GM10248 (cell line): ENCODE measurements at regions not wholly inside any gene's neighbourhood (a gene's known extent, or its start where the extent isn't known, plus 50 kb on each side); places are given as distances from the start of the nearest gene placed in this dataset.
A peak's percentile ranks its signal among the peaks of the same experiment; 100 is the strongest.

ENCODE experiments used
- CTCF ChIA-PET: fragments of 300-600 bp; sonication (Branson Sonifier 250); formaldehyde crosslinking; extraction: SDS; loops from one replicate; lab custom pipeline; 2021; ENCODE audit warnings: antibody characterized with exemption; lab: Yijun Ruan, JAX
- POLR2A ChIA-PET: fragments of 350-650 bp; sonication (Branson Sonifier 250); formaldehyde crosslinking; extraction: SDS; loops from one replicate; lab custom pipeline; 2020; ENCODE audit warnings: antibody characterized with exemption; lab: Yijun Ruan, JAX
- DNase-seq: peaks from one replicate; pipeline ENCODE4 v3.0.0; 2012; ENCODE audit errors: extremely low spot score
- TF ChIP-seq, protein P1 (sequence below): IDR thresholded peaks from 2 replicates; pipeline ENCODE4 v1.5.1; 2012; ENCODE audit warnings: mild to moderate bottlenecking, low read depth; ENCODE audit errors: extremely low read depth, missing control alignments, control extremely low read depth

DNA sequence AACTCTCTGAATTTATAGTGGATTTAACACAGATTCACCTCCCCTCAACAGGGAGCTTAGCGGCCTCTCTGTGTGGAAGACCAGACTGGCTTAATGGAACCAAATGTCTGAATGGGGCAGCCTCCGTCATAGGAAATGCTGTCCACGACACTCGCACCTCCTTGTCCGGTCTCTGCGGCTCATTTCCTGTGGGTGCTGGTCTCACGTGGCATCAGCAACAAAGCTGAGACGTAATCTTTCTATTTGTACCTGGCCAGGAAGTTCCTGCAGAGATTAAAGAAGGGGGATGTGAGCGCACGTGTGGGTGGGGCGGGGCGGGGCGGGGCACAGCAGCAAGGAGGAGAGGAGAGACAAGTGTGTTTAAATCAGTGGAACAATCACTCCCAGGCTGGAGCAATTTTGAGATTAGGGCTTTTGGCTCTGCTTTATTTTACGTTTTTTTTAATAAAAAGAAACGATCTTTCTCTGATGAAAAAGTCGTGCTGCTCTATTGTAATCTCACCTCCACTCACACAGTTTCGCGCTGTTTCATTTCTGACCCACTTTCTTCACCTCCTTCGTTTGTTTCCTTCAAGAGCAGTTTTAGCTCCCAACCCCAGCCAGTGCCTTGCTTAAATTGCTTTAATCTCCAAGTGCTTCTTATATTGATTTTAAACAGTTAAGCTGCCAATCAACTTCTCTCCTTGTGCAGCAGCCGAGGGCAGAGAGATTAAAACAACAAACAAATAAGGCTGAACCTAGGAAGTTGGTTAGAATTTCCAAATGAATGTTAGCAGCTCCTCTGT, 132.2 kb upstream of the ASTN2 start:
- CTCF ChIA-PET: interaction anchor here (1.1 to 1.9 kb wide), 2 partner anchors 9 to 33 kb away, joined by 3 to 5 read pairs; no protein-coding TSS in a partner anchor
- POLR2A ChIA-PET: no interaction called here
- peak; percentile 12 for DNase-seq
- TF ChIP-seq, protein P1, sequence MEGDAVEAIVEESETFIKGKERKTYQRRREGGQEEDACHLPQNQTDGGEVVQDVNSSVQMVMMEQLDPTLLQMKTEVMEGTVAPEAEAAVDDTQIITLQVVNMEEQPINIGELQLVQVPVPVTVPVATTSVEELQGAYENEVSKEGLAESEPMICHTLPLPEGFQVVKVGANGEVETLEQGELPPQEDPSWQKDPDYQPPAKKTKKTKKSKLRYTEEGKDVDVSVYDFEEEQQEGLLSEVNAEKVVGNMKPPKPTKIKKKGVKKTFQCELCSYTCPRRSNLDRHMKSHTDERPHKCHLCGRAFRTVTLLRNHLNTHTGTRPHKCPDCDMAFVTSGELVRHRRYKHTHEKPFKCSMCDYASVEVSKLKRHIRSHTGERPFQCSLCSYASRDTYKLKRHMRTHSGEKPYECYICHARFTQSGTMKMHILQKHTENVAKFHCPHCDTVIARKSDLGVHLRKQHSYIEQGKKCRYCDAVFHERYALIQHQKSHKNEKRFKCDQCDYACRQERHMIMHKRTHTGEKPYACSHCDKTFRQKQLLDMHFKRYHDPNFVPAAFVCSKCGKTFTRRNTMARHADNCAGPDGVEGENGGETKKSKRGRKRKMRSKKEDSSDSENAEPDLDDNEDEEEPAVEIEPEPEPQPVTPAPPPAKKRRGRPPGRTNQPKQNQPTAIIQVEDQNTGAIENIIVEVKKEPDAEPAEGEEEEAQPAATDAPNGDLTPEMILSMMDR: no peak

DNA sequence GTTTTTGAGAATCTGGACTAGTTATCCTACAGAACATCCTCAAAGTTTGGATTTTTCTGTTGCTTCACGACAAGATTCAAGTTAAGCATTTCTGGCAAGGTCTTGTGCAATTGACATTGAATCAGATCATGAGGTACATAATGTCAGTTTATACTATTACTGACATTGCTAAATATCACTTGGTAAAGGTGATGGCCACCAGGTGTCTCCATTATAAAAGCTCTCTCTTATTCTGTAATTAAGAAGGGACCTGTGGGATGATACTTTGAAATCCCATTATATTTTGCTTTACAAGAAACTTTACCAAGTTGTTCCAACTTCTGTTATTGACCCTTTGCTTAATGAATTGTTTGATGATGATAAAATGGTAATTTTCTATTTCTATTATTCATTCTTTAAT, 131.0 kb upstream of the ASTN2 start:
- TF ChIP-seq, protein P1: no peak
- ChIA-PET CTCF (interaction anchor here (1.3 to 1.6 kb wide), 3 partner anchors 9 to 58 kb away, joined by 3 to 4 read pairs (median 3); no protein-coding TSS in a partner anchor), POLR2A (no interaction called here)
- DNase-seq: no peak

DNA sequence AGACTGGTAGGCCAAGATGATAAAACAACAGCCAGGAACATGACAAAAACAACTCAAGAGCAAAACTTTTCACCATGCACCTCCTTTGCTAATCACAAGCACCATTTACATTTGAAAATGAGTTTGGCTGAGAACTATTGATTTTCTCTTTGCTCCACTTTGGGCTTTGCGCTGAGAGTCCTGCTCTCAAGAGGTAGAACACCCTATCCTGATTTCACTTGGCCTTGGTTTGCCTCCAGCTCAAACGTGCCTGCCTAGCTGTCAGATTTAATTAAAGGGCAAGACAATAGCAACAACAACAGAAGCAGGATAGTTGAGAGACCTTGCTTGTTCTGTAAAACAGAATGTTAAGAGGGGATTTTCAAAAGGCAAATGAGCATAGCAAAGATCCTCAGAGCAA, 128.2 kb upstream of the ASTN2 start:
- no peak for DNase-seq
- TF ChIP-seq, protein P1: no peak
- CTCF ChIA-PET: no interaction called here
- POLR2A ChIA-PET: no interaction called here

DNA sequence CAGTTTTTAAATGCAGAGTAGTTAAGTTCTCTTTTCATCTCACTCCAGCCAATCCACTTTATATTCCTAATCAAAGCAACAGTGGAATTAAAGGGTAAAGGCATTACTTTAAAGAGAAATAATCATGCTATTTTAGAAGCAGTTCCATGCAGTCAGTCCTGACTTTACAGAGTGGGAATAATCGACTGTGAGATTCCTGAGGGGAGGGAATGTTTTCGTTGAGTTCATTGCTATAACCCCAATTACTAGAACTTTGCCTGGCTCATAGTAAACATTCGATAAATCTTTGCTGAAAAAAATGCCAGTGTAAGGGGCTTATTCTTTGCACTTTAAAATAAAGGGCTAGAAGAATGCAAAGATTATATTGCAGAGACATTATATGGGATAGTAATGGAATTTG, 127.2 kb upstream of the ASTN2 start:
- DNase-seq: no peak
- POLR2A ChIA-PET: no interaction called here
- CTCF ChIA-PET: no interaction called here
- TF ChIP-seq, protein P1: no peak

DNA sequence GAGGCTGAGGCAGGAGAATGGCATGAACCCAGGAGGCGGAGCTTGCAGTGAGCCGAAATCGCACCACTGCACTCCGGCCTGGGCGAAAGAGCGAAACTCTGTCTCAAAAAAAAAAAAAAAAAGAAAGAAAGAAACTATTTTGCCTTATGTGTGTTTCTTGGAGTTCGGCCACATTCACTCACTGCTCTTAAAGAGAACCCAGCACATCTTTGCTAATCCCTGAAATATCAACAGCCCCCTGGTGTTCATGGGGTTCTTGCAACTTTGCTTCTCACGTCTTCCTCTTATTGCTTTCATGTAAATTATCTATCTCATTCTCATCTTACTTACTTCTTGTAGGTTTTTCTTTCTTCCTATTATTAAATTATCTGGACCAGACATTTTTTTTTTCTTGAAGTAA, 126.3 kb upstream of the ASTN2 start:
- POLR2A ChIA-PET: no interaction called here
- DNase-seq: no peak
- CTCF ChIA-PET: no interaction called here
- TF ChIP-seq, protein P1: no peak

DNA sequence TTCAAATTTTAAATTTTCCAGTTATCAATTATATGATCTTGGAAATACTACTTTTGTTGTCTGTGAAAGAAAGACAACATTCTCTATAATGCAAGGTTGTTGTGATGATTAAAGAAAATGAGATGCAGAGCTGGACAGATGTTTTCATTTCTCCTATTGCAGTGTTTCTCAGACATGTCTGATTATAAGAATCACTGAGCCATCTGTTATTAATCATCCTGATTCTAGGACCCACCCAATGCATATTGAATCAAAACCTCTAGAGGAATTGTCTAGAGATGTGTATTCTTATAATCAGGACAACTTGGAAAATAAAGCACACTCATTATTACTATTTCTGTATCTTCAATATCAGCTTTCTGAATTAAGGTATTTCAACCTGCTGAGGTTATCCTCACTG, 121.1 kb upstream of the ASTN2 start:
- CTCF ChIA-PET: interaction anchor here (1.1 kb wide), 1 partner anchor 48 kb away, joined by 4 read pairs; no protein-coding TSS in a partner anchor
- no peak for DNase-seq
- POLR2A ChIA-PET: no interaction called here
- TF ChIP-seq, protein P1: no peak
